Thyroid gland (tissue), 4 donors: ENCODE measurements at regions not wholly inside any gene's neighbourhood (a gene's known extent, or its start where the extent isn't known, plus 50 kb on each side); places are given as distances from the start of the nearest gene placed in this dataset.

ENCODE experiments used
- CTCF ChIP-seq, 6 experiments: fragments of 200-600 bp in 3 of 6; fragments of 450-650 bp in 3 of 6; sonication (generic) in 3 of 6; IDR thresholded peaks; one replicate each; pipeline ENCODE4 v1.5.1; 2016 to 2019; ENCODE audit warnings: antibody characterized with exemption in 6 of 6, mild to moderate bottlenecking in 2 of 6, inconsistent platforms in 1 of 6, moderate library complexity in 1 of 6
- POLR2A ChIP-seq, 2 donors: fragments of 450-650 bp; IDR thresholded peaks; one replicate each; pipeline ENCODE4 v1.6.1; 2017; ENCODE audit warnings: antibody characterized with exemption in 2 of 2, mild to moderate bottlenecking in 2 of 2, moderate library complexity in 1 of 2

GRCh38 chr9:19677924-19678323 lies 110.9 kb downstream of the SLC24A2 start:
- TF ChIP-seq CTCF (IDR thresholded peaks at IDR 0.05) (no peak), POLR2A (IDR thresholded peaks at IDR 0.05) (no peak)
